HG03469 (cell line): ENCODE measurements at regions not wholly inside any gene's neighbourhood (a gene's known extent, or its start where the extent isn't known, plus 50 kb on each side); places are given as distances from the start of the nearest gene placed in this dataset.
A peak's percentile ranks its signal among the peaks of the same experiment; 100 is the strongest.
"Not testable (repeated sequence)": the region's sequence is repeated elsewhere in the genome, so short reads cannot be mapped to it uniquely, and the experiment has no call there.

Experiments
- ATAC-seq: cut with Tn5 transposase; IDR thresholded peaks from one replicate; pipeline ENCODE4 v1.9.1; 2021; ENCODE audit warnings: mild to moderate bottlenecking, moderate library complexity, moderate number of reproducible peaks; ENCODE audit not compliant: unreplicated experiment

DNA sequence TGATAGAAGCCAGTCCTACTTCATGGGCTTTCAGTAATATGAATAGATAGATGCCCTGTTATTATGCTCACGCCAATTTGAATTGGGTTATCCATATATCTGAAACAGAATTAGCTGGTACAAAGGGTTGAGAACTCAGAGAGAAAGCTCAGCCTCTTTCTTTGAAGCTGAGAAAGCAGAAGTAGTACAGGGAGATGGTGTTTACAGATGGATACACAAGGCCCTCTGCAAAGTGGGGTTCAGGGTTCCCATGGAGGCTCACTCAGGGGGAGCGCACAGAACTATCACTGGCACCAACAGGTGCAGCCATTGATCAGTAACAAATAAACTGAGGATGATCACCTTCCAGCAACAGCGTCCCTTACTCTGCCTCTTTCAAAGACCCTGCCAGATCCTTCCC, 349.7 kb downstream of the ICE1 start:
- ATAC-seq, result no peak

DNA sequence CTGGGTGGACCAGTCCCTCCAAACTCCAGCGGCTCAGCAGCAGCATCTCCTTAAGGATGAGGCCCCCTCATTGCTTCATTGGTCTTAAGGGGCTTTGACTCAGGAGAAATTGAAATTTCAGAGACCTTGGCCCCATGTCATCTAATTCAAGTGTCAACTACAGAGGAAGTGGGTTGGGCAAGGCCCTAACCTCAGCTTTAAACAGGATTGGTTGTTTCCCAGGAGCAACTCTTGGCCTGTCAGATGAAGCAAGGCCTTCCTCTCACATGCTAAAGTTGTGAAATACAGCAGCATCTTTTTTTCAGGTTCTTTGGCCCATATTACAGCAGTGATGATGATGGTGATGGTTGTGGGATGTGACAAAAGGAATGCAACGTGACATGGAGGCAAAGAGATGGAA, 348.3 kb downstream of the ICE1 start:
- ATAC-seq, result no peak

GRCh38 chr5:5767286-5767928, 344.9 kb downstream of the ICE1 start:
- no peak for ATAC-seq

DNA sequence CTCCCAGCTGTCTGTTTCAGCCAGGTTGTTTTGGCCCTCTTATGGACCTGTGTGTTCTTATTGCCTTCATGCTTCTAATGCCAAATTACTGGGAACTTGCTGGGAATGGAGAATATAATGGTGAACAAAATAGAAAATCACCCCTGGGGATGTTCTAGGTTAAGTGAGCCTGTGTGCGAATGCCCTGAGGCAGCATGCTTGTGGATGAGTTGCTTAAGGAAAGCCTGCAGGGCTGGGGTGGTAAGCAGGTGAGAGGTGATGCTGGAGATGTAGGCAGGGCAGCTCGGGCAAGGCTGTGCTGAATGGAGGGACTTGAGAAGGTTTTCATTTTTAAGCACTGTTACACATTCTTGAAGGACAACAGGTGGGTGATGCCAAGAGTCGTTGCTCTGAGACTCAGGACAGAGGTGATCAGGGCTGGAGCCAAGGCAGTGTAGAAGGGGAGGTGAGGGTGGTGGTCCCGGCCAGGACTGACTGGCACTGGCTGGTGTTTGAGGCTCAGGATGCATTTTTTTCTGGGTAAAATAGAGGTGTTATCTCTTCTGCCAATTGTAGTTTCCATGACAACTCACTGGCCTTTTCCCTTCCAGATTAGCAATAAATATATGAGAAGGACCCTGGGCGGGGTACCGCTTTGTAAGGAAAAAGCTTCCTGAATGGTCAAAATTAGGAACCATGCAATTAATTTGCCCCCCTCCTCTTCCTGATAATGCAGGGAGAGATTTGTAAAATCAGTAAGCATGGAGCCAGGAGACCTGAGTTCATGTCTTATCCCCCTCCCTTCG, 342.8 kb downstream of the ICE1 start:
- no peak for ATAC-seq

DNA sequence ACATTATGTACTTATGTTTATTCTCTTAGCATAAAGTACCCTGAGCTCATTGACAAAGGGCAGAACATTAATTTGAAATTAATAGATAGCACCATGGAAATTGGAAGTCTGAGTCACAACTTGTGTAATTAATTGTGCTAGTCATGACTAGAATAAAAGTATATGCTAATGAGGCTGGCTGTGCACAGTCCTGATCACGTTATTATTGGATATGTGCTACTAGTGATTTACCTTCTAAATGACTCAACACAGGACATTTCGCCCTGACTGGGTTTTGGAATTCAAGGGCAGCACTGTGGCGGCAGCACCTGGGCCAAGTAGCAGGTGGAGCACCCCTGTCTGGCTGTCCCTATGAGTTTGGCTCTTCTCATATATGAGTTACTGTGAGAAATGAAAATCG, 341.8 kb downstream of the ICE1 start:
- ATAC-seq, result no peak

GRCh38 chr5:5756762-5757161, 334.3 kb downstream of the ICE1 start:
- no peak for ATAC-seq

GRCh38 chr5:5755888-5756287, 333.4 kb downstream of the ICE1 start:
- ATAC-seq, result peak; percentile 31

DNA sequence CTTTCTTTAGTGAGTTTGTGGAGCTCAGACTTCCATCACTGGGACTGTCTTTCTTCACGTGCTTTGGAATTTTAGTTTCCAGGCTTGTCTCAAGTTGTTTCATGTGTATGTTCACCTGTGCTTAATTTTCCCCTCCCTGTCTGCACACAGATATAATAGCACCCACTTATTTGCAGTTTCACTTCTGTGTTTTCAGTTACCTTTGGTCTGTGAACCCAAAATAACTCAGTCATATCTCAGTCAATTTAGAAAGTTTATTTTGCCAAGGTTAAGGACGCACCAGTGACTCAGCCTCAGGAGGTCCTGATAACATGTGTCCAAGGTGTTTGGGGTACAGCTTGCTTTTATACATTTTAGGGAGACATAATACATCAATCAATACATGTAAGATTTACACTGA, 330.4 kb downstream of the ICE1 start:
- ATAC-seq, result peak; percentile 68

DNA sequence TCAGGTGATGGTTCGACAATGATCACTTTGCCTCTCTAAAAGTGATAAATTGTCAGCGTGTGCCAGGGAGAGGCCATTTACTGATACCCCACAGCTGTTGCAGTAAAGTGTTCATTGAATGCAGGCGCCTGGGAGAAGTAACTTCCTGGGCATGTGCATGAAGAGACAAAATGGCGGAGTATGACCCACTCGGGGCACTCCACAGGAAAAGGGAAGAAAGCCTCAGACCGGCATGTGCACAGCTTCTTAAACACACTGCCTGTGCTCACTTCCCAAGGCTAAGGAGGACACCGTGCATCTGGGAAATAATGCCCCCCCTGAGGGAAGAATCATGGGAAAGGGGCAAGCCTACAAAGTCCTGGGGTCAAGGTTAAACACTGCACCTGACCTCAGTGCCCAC, 329.5 kb downstream of the ICE1 start:
- ATAC-seq, result no peak

DNA sequence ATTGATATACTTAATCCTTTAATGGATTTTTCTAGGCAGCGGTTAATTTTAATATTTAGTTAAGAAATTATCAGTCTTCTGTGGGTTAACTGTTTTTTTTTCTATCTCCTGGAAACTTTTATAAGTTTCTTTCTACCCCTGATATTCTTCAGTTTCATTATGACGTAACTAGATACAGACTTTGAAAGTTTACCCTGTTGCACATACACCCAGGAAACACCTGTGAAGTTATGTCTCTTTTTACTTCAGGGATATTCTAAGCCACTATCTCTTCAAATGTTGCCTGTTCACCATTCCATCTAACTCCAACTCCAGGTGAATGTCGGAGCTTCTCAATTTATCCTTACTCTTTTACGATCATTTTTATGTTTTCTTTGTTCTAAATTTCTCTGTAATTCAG, 329.0 kb downstream of the ICE1 start:
- ATAC-seq, result peak; percentile 37

DNA sequence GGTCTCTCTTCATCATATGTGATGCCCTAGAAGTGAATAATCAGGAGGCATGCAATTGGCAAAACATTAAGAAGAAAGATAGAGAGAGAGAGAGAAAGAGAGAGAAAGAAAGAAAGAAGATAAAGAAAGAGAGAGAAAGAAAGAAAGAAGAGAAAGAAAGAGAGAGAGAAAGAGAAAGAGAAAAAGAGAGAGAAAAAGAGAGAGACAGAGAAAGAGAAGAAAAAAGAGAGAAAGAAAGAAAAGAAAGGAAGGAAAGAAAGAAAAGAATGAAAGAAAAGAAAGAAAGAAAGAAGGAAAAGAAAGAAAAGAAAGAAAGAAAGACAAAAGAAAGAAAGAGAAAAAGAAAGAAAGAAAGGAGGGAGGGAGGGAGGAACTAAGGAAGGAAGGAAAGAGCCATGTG, 318.9 kb downstream of the ICE1 start:
- ATAC-seq, result no peak

- no peak for ATAC-seq
Observed at GRCh38 chr5:5739490-5739945, 317.0 kb downstream of the ICE1 start.

DNA sequence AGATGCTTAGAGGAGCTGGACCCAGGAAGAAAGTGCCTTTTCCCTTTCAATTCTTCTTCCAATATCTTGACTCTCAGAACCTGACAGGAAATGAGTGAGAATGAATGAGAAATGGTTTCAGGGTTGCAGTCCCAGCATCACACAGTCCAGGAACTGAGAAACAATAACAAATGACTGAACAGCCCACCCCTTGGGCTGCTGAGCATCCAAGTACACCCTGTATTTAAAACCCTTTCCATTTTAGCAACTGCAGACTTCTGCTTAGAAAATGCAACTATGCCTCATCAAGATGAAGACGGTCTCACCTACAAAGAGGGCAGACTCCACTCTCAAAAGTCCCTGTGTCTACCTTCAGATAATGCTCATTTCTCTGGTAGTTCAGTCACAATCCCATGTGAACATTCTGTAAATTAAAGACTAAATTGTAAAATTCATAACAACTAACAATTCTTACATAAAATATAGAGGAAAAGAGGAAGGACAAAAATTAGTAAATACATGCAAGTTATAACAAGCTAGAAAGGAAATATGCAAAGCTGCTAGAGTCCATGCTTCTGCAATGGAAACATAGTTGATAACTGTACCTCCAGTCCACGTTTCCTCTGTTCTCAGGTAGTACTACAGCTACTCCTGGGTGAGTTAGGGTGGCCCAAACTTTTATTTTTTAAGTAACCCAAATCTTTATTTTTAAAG, 316.5 kb downstream of the ICE1 start:
- ATAC-seq, result peak; percentile 80

DNA sequence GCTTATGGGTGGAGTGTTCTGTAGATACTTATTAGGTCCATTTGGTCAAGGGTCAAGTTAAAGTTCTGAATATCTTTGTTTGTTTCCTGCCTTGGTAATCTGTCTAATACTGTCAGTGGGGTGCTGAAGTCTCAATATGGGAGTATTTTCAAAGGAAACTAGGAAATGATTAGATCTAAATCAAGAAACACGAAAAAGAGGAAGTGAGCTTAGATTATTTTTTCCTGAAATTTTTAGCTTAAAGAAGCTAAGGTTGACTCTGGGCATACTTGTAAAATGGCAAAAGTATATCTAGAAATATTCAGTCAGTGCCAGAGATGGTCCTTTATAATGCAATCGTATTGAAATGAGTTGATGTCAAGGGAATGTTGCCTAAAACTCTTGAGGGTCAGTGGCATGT, 313.5 kb downstream of the ICE1 start:
- no peak for ATAC-seq

DNA sequence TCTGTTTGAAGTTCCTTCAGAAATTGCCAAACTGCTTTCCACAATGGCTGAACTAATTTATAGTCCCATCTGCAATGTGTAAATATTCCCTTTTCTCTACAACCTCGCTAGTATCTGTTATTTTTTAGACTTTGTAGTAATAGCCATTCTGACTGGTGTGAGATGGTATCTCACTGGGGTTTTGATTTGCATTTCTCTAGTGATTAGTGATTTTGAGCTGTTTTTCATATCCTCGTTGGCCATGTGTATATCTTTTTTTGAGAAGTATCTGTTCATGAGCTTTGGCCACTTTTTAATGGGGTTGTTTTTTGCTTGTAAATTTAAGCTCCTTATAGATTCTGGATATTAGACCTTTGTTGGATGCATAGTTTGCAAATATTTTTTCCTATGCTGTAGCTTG, 310.6 kb downstream of the ICE1 start:
- ATAC-seq, result not testable (repeated sequence)

GRCh38 chr5:5726401-5726800, 303.9 kb downstream of the ICE1 start:
- no peak for ATAC-seq

DNA sequence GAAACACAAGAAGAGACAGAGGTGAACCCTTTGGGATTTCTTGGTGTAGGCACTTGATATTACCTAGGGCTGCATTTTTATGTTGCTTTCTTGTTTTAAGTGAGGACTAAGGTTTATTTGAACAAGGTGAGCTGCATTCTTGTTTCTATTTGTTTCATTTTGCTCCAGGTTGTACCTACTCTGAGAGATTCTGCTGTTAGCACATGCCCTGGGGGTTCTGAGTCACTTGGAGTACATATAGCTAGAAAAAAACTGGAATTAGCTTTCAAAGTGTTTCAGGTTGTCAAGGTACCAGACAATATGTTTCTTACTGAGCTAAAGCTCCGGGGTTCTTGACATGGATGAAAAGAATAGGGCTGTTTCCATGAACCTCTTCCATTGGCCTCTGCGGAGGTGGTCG, 299.4 kb downstream of the ICE1 start:
- ATAC-seq, result no peak

- ATAC-seq, result no peak
Observed at GRCh38 chr5:5719292-5719691, 296.8 kb downstream of the ICE1 start.

GRCh38 chr5:5716665-5717064, 294.2 kb downstream of the ICE1 start:
- no peak for ATAC-seq

DNA sequence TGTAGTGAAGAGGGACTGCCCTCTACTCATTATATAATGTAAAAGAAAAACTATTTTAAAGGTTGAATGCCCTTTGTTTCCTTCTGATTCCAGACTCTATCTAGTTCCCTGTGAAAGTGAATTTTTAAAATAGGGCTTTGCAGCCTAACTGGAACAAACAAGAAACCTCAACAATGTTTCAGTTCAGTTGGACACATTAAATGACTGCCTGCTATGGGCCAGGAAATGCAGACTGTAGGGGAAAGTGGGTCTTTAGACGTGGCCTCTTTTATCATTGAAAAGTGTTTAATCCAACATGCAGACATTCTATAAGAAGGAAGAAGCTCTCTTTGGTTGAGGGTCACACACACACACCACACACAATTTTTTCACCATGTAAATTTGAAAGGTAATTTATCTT, 289.1 kb downstream of the ICE1 start:
- ATAC-seq, result no peak

DNA sequence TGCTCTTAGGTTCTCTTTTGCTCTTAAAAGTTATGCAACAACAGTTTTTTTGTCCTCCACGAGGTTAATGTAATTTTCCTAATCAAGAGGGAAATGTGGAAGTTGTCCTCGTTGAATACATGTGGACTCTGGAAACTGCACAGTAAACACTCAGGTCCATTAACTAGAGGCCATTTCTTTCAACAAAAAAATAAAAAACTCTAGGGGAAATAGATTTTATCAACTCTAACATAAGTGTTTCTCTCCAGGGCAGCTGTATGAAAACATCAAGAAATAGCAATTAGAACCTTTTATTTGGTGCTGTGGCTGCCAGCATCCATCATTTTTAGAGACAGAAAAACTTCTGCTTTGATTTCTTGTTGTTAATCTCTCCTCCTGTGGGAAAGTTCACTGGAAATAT, 288.6 kb downstream of the ICE1 start:
- ATAC-seq, result no peak

- no peak for ATAC-seq
Observed at GRCh38 chr5:5710471-5710870, 288.0 kb downstream of the ICE1 start.
